DND-41 (cell line): ENCODE measurements at regions not wholly inside any gene's neighbourhood (a gene's known extent, or its start where the extent isn't known, plus 50 kb on each side); places are given as distances from the start of the nearest gene placed in this dataset.

Source experiments
- ATAC-seq: fragments of 200-7000 bp; cut with Tn5 transposase; 3 replicates; pipeline ENCODE4 v1.9.1; 2021; ENCODE audit warnings: low read depth; ENCODE audit not compliant: insufficient read depth
- DNase-seq: peaks from one replicate; pipeline ENCODE4 v3.0.0-alpha.2; 2020
- H2AFZ ChIP-seq: 2 replicates; pipeline ENCODE4 v1.6.0; 2012; ENCODE audit warnings: low read depth, low read length
- H3K27ac ChIP-seq: 2 replicates; pipeline ENCODE4 v1.5.1; 2012; ENCODE audit warnings: low read length, inconsistent platforms
- H3K27me3 ChIP-seq: fragments of 200-600 bp; sonication (generic); 2 replicates; pipeline ENCODE4 v1.6.0; 2012; ENCODE audit warnings: low read length, mild to moderate bottlenecking, inconsistent platforms; ENCODE audit not compliant: insufficient read depth, poor library complexity
- H3K36me3 ChIP-seq: 2 replicates; pipeline ENCODE4 v1.5.1; 2012; ENCODE audit warnings: low read length, inconsistent platforms; ENCODE audit not compliant: insufficient read depth
- H3K4me1 ChIP-seq: 2 replicates; pipeline ENCODE4 v1.5.1; 2012; ENCODE audit warnings: mild to moderate bottlenecking, low read length; ENCODE audit not compliant: insufficient read depth
- H3K4me2 ChIP-seq: 2 replicates; pipeline ENCODE4 v1.6.0; 2012; ENCODE audit warnings: mild to moderate bottlenecking, moderate library complexity, low read length, inconsistent platforms; ENCODE audit not compliant: insufficient read depth
- H3K4me3 ChIP-seq, 2 experiments: fragments of 200-600 bp in 1 of 2; shearing (Covaris generic) in 1 of 2; 2 replicates each; pipeline ENCODE4 v1.5.1; 2012 to 2016; ENCODE audit warnings: inconsistent platforms in 2 of 2, low read length in 2 of 2, mild to moderate bottlenecking in 2 of 2, low read depth in 1 of 2, moderate library complexity in 1 of 2
- H3K79me2 ChIP-seq: 2 replicates; pipeline ENCODE4 v1.6.0; 2012; ENCODE audit warnings: low read length, inconsistent platforms; ENCODE audit not compliant: insufficient read depth
- H3K9ac ChIP-seq: 2 replicates; pipeline ENCODE4 v1.6.0; 2012; ENCODE audit warnings: low read depth, mild to moderate bottlenecking, inconsistent platforms, low read length, moderate library complexity
- H3K9me3 ChIP-seq: 2 replicates; pipeline ENCODE4 v1.5.1; 2012; ENCODE audit warnings: low read length, moderate library complexity, mild to moderate bottlenecking, inconsistent platforms; ENCODE audit not compliant: insufficient read depth, severe bottlenecking
- H4K20me1 ChIP-seq: 2 replicates; pipeline ENCODE4 v1.6.0; 2012; ENCODE audit warnings: low read length; ENCODE audit not compliant: insufficient read depth
- CTCF ChIP-seq: IDR thresholded peaks from 2 replicates; pipeline ENCODE4 v1.5.1; 2012; ENCODE audit warnings: borderline replicate concordance, low read length, moderate library complexity, mild to moderate bottlenecking; ENCODE audit not compliant: poor library complexity, severe bottlenecking; ENCODE audit errors: extremely low read depth
- EZH2 ChIP-seq: IDR thresholded peaks from 3 replicates; pipeline ENCODE4 v1.6.1; 2012; ENCODE audit warnings: borderline replicate concordance, low read depth, mild to moderate bottlenecking, moderate library complexity, low read length, inconsistent platforms; ENCODE audit not compliant: severe bottlenecking

- DNase-seq: no peak
- Histone ChIP-seq H4K20me1 (no peaks in the 10 kb centered on the region), H3K9ac (no peak overlapping the region), H3K79me2 (no peaks in the 10 kb centered on the region), H2AFZ (no peak overlapping the region), H3K9me3 (peaks cover 2% of the 10 kb centered on the region), H3K4me1 (no peaks in the 10 kb centered on the region), H3K27ac (no peak overlapping the region), H3K36me3 (no peaks in the 10 kb centered on the region), H3K4me2 (no peak overlapping the region), H3K4me3 (no peak overlapping the region), H3K27me3 (no peaks in the 10 kb centered on the region)
- ATAC-seq: no peak
- TF ChIP-seq EZH2 (no peak), CTCF (no peak)
These were observed 98.4 kb upstream of the NCKAP5 start for GRCh38 chr2:133666621-133667020.

GRCh38 chr2:133667085-133667484 lies 98.8 kb upstream of the NCKAP5 start:
- H4K20me1 ChIP-seq: no peaks in the 10 kb centered on the region
- ATAC-seq (no peak), DNase-seq (no peak)
- no peak overlapping the region for H3K9ac ChIP-seq
- H3K9me3 ChIP-seq: peaks cover 2% of the 10 kb centered on the region
- TF ChIP-seq EZH2 (no peak), CTCF (no peak)
- H3K27me3 ChIP-seq: no peaks in the 10 kb centered on the region
- no peak overlapping the region for H3K4me2 ChIP-seq
- H3K4me1 ChIP-seq: no peaks in the 10 kb centered on the region
- no peaks in the 10 kb centered on the region for H3K79me2 ChIP-seq
- no peak overlapping the region for H3K4me3 ChIP-seq
- no peaks in the 10 kb centered on the region for H3K36me3 ChIP-seq
- H3K27ac ChIP-seq: no peak overlapping the region
- H2AFZ ChIP-seq: no peak overlapping the region

- no peak for ATAC-seq
- Histone ChIP-seq H4K20me1 (no peaks in the 10 kb centered on the region), H3K4me3 (no peak overlapping the region), H3K4me2 (no peak overlapping the region), H3K9me3 (peaks cover 2% of the 10 kb centered on the region), H3K9ac (no peak overlapping the region), H2AFZ (no peak overlapping the region), H3K36me3 (no peaks in the 10 kb centered on the region), H3K79me2 (no peaks in the 10 kb centered on the region), H3K27ac (no peak overlapping the region), H3K4me1 (no peaks in the 10 kb centered on the region), H3K27me3 (no peaks in the 10 kb centered on the region)
- no peak for DNase-seq
- TF ChIP-seq EZH2 (no peak), CTCF (no peak)
These were observed 99.7 kb upstream of the NCKAP5 start for GRCh38 chr2:133667968-133668367.

GRCh38 chr2:133668547-133668946 lies 100.3 kb upstream of the NCKAP5 start:
- Histone ChIP-seq H3K27ac (no peak overlapping the region), H3K9me3 (peaks cover 2% of the 10 kb centered on the region), H3K4me1 (no peaks in the 10 kb centered on the region), H4K20me1 (no peaks in the 10 kb centered on the region), H3K27me3 (no peaks in the 10 kb centered on the region), H3K79me2 (no peaks in the 10 kb centered on the region), H2AFZ (no peak overlapping the region), H3K4me3 (no peak overlapping the region), H3K36me3 (no peaks in the 10 kb centered on the region), H3K9ac (no peak overlapping the region), H3K4me2 (no peak overlapping the region)
- TF ChIP-seq CTCF (no peak), EZH2 (no peak)
- ATAC-seq: no peak
- no peak for DNase-seq
